ENCODE measurements at regions not wholly inside any gene's neighbourhood (a gene's known extent, or its start where the extent isn't known, plus 50 kb on each side); places are given as distances from the start of the nearest gene placed in this dataset.

- TF ChIP-seq, protein P1, sequence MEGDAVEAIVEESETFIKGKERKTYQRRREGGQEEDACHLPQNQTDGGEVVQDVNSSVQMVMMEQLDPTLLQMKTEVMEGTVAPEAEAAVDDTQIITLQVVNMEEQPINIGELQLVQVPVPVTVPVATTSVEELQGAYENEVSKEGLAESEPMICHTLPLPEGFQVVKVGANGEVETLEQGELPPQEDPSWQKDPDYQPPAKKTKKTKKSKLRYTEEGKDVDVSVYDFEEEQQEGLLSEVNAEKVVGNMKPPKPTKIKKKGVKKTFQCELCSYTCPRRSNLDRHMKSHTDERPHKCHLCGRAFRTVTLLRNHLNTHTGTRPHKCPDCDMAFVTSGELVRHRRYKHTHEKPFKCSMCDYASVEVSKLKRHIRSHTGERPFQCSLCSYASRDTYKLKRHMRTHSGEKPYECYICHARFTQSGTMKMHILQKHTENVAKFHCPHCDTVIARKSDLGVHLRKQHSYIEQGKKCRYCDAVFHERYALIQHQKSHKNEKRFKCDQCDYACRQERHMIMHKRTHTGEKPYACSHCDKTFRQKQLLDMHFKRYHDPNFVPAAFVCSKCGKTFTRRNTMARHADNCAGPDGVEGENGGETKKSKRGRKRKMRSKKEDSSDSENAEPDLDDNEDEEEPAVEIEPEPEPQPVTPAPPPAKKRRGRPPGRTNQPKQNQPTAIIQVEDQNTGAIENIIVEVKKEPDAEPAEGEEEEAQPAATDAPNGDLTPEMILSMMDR (IDR thresholded peaks at IDR 0.05), result no peak
- no peak for TF ChIP-seq POLR2A (IDR thresholded peaks at IDR 0.05)
Observed at GRCh38 chr21:26743524-26743923, 101.7 kb downstream of the ADAMTS1 start.

All from thyroid gland (tissue), 4 donors.